ENCODE measurements at regions not wholly inside any gene's neighbourhood (a gene's known extent, or its start where the extent isn't known, plus 50 kb on each side); places are given as distances from the start of the nearest gene placed in this dataset.
"Not testable (repeated sequence)": the region's sequence is repeated elsewhere in the genome, so short reads cannot be mapped to it uniquely, and the experiment has no call there.

- Histone ChIP-seq H3K9me3 (ENCODE audit: control insufficient read depth in 2 of 2, low read length in 2 of 2) (no peaks in the 10 kb centered on the region), H3K27me3 (ENCODE audit: control insufficient read depth in 1 of 2, insufficient read depth in 2 of 2, low read length in 2 of 2) (no peaks in the 10 kb centered on the region), H3K36me3 (ENCODE audit: control insufficient read depth in 2 of 2, insufficient read depth in 2 of 2, low read length in 2 of 2) (no peaks in the 10 kb centered on the region), H3K9ac (ENCODE audit: low read length in 2 of 2) (no peak overlapping the region), H3K4me3 (ENCODE audit: low read length in 2 of 2) (no peak overlapping the region), H3K4me1 (ENCODE audit: control insufficient read depth, insufficient read depth, low read length) (peaks cover 24% of the 10 kb centered on the region), H3K27ac (ENCODE audit: low read length) (no peak overlapping the region)
These were observed 227.7 kb downstream of the VAPA start for GRCh38 chr18:10141559-10141958.

- Histone ChIP-seq H3K4me1 (ENCODE audit: control insufficient read depth, insufficient read depth, low read length) (peaks cover 26% of the 10 kb centered on the region), H3K4me3 (ENCODE audit: low read length in 2 of 2) (no peak overlapping the region), H3K27ac (ENCODE audit: low read length) (no peak overlapping the region), H3K27me3 (ENCODE audit: control insufficient read depth in 1 of 2, insufficient read depth in 2 of 2, low read length in 2 of 2) (no peaks in the 10 kb centered on the region), H3K36me3 (ENCODE audit: control insufficient read depth in 2 of 2, insufficient read depth in 2 of 2, low read length in 2 of 2) (no peaks in the 10 kb centered on the region), H3K9me3 (ENCODE audit: control insufficient read depth in 2 of 2, low read length in 2 of 2) (no peaks in the 10 kb centered on the region), H3K9ac (ENCODE audit: low read length in 2 of 2) (no peak overlapping the region)
These were observed 228.2 kb downstream of the VAPA start for GRCh38 chr18:10142056-10142455.

GRCh38 chr18:10142496-10143160 lies 228.8 kb downstream of the VAPA start:
- Histone ChIP-seq H3K4me3 (ENCODE audit: low read length in 2 of 2) (peak overlapping the region in 1 of 2 donors; percentile 29), H3K36me3 (ENCODE audit: control insufficient read depth in 2 of 2, insufficient read depth in 2 of 2, low read length in 2 of 2) (no peaks in the 10 kb centered on the region), H3K27ac (ENCODE audit: low read length) (no peak overlapping the region)

GRCh38 chr18:10143596-10143995 lies 229.8 kb downstream of the VAPA start:
- Histone ChIP-seq H3K4me3 (ENCODE audit: low read length in 2 of 2) (no peak overlapping the region), H3K36me3 (ENCODE audit: control insufficient read depth in 2 of 2, insufficient read depth in 2 of 2, low read length in 2 of 2) (no peaks in the 10 kb centered on the region), H3K9ac (ENCODE audit: low read length in 2 of 2) (no peak overlapping the region), H3K9me3 (ENCODE audit: control insufficient read depth in 2 of 2, low read length in 2 of 2) (no peaks in the 10 kb centered on the region), H3K27ac (ENCODE audit: low read length) (no peak overlapping the region), H3K27me3 (ENCODE audit: control insufficient read depth in 1 of 2, insufficient read depth in 2 of 2, low read length in 2 of 2) (no peaks in the 10 kb centered on the region), H3K4me1 (ENCODE audit: control insufficient read depth, insufficient read depth, low read length) (peaks cover 29% of the 10 kb centered on the region)

More at GRCh38 chr18:10142496-10143160, 228.8 kb downstream of the VAPA start:
- Histone ChIP-seq H3K9me3 (ENCODE audit: control insufficient read depth in 2 of 2, low read length in 2 of 2) (no peaks in the 10 kb centered on the region), H3K9ac (ENCODE audit: low read length in 2 of 2) (no peak overlapping the region), H3K4me1 (ENCODE audit: control insufficient read depth, insufficient read depth, low read length) (peaks cover 29% of the 10 kb centered on the region), H3K27me3 (ENCODE audit: control insufficient read depth in 1 of 2, insufficient read depth in 2 of 2, low read length in 2 of 2) (no peaks in the 10 kb centered on the region)

- no peak overlapping the region for H3K27ac ChIP-seq (ENCODE audit: low read length)
These were observed 231.7 kb downstream of the VAPA start for GRCh38 chr18:10145546-10145945.

GRCh38 chr18:10147226-10147625 lies 233.4 kb downstream of the VAPA start:
- no peaks in the 10 kb centered on the region for H3K9me3 ChIP-seq (ENCODE audit: control insufficient read depth in 2 of 2, low read length in 2 of 2)
- no peak overlapping the region for H3K9ac ChIP-seq (ENCODE audit: low read length in 2 of 2)
- no peak overlapping the region for H3K4me3 ChIP-seq (ENCODE audit: low read length in 2 of 2)
- H3K4me1 ChIP-seq (ENCODE audit: control insufficient read depth, insufficient read depth, low read length): peaks cover 18% of the 10 kb centered on the region
- no peaks in the 10 kb centered on the region for H3K36me3 ChIP-seq (ENCODE audit: control insufficient read depth in 2 of 2, insufficient read depth in 2 of 2, low read length in 2 of 2)
- no peaks in the 10 kb centered on the region for H3K27me3 ChIP-seq (ENCODE audit: control insufficient read depth in 1 of 2, insufficient read depth in 2 of 2, low read length in 2 of 2)
- no peak overlapping the region for H3K27ac ChIP-seq (ENCODE audit: low read length)

More at GRCh38 chr18:10145546-10145945, 231.7 kb downstream of the VAPA start:
- no peak overlapping the region for H3K9ac ChIP-seq (ENCODE audit: low read length in 2 of 2)
- no peaks in the 10 kb centered on the region for H3K9me3 ChIP-seq (ENCODE audit: control insufficient read depth in 2 of 2, low read length in 2 of 2)
- no peaks in the 10 kb centered on the region for H3K27me3 ChIP-seq (ENCODE audit: control insufficient read depth in 1 of 2, insufficient read depth in 2 of 2, low read length in 2 of 2)
- peaks cover 23% of the 10 kb centered on the region for H3K4me1 ChIP-seq (ENCODE audit: control insufficient read depth, insufficient read depth, low read length)
- H3K36me3 ChIP-seq (ENCODE audit: control insufficient read depth in 2 of 2, insufficient read depth in 2 of 2, low read length in 2 of 2): no peaks in the 10 kb centered on the region
- no peak overlapping the region for H3K4me3 ChIP-seq (ENCODE audit: low read length in 2 of 2)

- H3K9me3 ChIP-seq (ENCODE audit: control insufficient read depth in 2 of 2, low read length in 2 of 2): no peaks in the 10 kb centered on the region
- H3K9ac ChIP-seq (ENCODE audit: low read length in 2 of 2): no peak overlapping the region
- no peaks in the 10 kb centered on the region for H3K36me3 ChIP-seq (ENCODE audit: control insufficient read depth in 2 of 2, insufficient read depth in 2 of 2, low read length in 2 of 2)
- no peak overlapping the region for H3K4me3 ChIP-seq (ENCODE audit: low read length in 2 of 2)
- no peak overlapping the region for H3K27ac ChIP-seq (ENCODE audit: low read length)
- peaks cover 14% of the 10 kb centered on the region for H3K4me1 ChIP-seq (ENCODE audit: control insufficient read depth, insufficient read depth, low read length)
- no peaks in the 10 kb centered on the region for H3K27me3 ChIP-seq (ENCODE audit: control insufficient read depth in 1 of 2, insufficient read depth in 2 of 2, low read length in 2 of 2)
These were observed 233.9 kb downstream of the VAPA start for GRCh38 chr18:10147752-10148151.

- Histone ChIP-seq H3K36me3 (ENCODE audit: control insufficient read depth in 2 of 2, insufficient read depth in 2 of 2, low read length in 2 of 2) (no peaks in the 10 kb centered on the region), H3K27me3 (ENCODE audit: control insufficient read depth in 1 of 2, insufficient read depth in 2 of 2, low read length in 2 of 2) (no peaks in the 10 kb centered on the region), H3K9me3 (ENCODE audit: control insufficient read depth in 2 of 2, low read length in 2 of 2) (no peaks in the 10 kb centered on the region), H3K27ac (ENCODE audit: low read length) (no peak overlapping the region), H3K9ac (ENCODE audit: low read length in 2 of 2) (no peak overlapping the region), H3K4me1 (ENCODE audit: control insufficient read depth, insufficient read depth, low read length) (peaks cover 11% of the 10 kb centered on the region), H3K4me3 (ENCODE audit: low read length in 2 of 2) (no peak overlapping the region)
These were observed 234.5 kb downstream of the VAPA start for GRCh38 chr18:10148189-10148929.

- H3K9ac ChIP-seq (ENCODE audit: low read length in 2 of 2): no peak overlapping the region
- H3K36me3 ChIP-seq (ENCODE audit: control insufficient read depth in 2 of 2, insufficient read depth in 2 of 2, low read length in 2 of 2): no peaks in the 10 kb centered on the region
- no peak overlapping the region for H3K27ac ChIP-seq (ENCODE audit: low read length)
- no peak overlapping the region for H3K4me3 ChIP-seq (ENCODE audit: low read length in 2 of 2)
- H3K27me3 ChIP-seq (ENCODE audit: control insufficient read depth in 1 of 2, insufficient read depth in 2 of 2, low read length in 2 of 2): no peaks in the 10 kb centered on the region
- peaks cover 14% of the 10 kb centered on the region for H3K4me1 ChIP-seq (ENCODE audit: control insufficient read depth, insufficient read depth, low read length)
- H3K9me3 ChIP-seq (ENCODE audit: control insufficient read depth in 2 of 2, low read length in 2 of 2): no peaks in the 10 kb centered on the region
These were observed 236.1 kb downstream of the VAPA start for GRCh38 chr18:10149768-10150556.

GRCh38 chr18:10150576-10150975 lies 236.8 kb downstream of the VAPA start:
- peaks cover 14% of the 10 kb centered on the region for H3K4me1 ChIP-seq (ENCODE audit: control insufficient read depth, insufficient read depth, low read length)
- not testable (repeated sequence) for H3K27ac ChIP-seq (ENCODE audit: low read length); H3K4me3 ChIP-seq (ENCODE audit: low read length in 2 of 2); H3K9me3 ChIP-seq (ENCODE audit: control insufficient read depth in 2 of 2, low read length in 2 of 2); H3K9ac ChIP-seq (ENCODE audit: low read length in 2 of 2); H3K27me3 ChIP-seq (ENCODE audit: control insufficient read depth in 1 of 2, insufficient read depth in 2 of 2, low read length in 2 of 2); H3K36me3 ChIP-seq (ENCODE audit: control insufficient read depth in 2 of 2, insufficient read depth in 2 of 2, low read length in 2 of 2)

Measured in stomach smooth muscle (tissue), 2 donors.